ENCODE measurements at regions not wholly inside any gene's neighbourhood (a gene's known extent, or its start where the extent isn't known, plus 50 kb on each side); places are given as distances from the start of the nearest gene placed in this dataset.

DNA sequence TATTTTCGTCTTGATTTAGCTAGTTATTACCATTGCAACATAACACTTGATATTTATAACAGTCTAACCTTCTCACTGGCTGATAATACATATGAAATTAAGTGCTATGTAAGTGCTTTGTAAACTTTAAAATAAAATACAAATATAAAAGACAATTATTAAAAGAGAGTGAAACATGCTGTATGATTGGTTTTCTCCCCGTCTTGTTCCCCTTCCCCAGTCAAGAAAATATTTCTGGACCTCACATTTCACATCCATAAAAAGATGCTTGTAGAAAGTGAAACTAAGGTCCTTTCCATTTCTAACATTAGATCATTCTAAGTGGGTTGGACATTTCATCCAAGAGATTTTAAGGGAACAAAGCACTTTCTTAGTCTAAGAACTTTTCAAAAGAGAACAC is 310.2 kb upstream of the LRATD1 start:
- DNase-seq (ENCODE audit: low read depth, low spot score): no peak

DNA sequence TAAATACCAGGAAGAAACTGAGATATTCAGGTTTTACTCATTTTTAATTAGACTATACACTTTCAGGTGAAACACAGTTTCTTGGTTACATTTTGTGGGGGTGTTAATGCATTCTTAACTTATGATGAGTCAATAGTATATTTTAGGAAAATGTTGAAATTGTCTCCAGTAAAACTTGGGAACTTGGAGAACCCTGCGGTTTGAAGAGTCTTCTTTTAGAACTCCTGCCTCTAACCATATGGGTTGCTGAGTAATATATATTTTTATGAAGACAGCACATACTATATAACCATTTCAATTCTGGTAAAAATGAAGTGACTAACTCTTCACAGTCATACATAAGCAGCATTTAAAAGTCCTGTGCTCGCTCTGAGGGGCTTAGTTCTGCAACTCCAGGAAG is 308.2 kb upstream of the LRATD1 start:
- DNase-seq (ENCODE audit: low read depth, low spot score): no peak

DNA sequence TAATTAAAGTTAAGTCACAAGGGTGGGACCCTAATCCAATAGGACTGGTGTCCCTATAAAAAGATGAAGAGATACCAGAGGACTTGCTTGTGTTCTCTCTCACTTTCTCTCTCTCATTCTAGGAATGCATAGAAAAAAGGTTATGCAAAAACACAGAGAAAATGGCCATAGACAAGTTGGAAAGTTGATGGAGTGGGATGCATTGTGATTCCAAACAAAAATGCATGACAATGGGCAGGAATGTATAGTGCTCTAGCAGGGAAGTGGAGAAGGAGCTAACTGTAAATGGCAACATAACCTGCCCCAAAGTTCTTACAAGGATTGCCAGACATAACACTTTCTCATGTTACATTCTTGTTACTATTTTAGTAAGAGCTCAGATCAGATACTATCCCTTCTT is 301.6 kb upstream of the LRATD1 start:
- DNase-seq (ENCODE audit: low read depth, low spot score): no peak

DNA sequence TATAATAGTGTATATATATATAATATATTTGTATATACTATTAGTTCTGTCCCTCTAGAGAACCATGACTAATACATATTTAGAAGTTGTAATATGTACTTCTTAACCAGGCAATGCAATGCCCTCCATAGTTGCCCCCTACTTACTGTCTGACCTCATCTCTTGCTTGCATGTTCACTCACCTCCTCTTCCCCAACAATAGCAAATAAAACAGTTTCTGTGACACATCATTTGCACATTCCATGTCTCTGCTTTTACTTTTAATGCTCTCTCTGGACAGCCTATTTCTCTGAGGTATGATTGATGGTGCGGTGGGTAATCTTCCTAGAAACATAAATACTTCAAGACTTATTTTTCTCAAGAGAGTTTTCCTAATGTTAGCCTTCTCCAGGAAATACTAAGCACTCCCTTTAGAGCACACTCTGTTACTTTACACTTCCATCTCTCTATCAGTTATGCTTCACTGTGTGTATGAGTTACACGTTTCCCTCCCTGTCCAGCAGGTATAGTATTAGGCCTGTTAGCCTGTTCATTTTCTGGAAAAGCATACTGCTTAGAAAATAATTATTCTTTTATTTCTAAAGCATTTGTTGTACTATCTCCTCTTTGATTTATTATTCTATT is 295.6 kb upstream of the LRATD1 start:
- DNase-seq (ENCODE audit: low read depth, low spot score): no peak

DNA sequence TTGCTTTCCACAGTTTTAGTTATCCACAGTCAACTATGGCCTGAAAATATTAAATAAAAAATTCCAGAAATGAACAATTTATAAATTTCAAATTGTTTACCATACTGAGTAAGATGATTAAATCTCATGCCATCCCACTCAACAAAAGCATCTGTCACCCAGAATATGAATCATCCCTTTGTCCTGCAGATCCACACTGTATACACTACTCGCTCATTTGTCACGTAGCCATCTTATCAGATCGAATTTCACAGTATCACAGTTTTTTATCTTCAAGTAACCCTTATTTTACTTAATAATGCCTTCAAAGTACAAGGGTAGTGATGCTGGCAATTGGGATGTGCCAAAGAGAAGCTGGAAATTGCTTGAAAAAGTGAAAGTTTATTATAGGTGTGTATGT is 291.8 kb upstream of the LRATD1 start:
- DNase-seq (ENCODE audit: low read depth, low spot score): no peak

DNA sequence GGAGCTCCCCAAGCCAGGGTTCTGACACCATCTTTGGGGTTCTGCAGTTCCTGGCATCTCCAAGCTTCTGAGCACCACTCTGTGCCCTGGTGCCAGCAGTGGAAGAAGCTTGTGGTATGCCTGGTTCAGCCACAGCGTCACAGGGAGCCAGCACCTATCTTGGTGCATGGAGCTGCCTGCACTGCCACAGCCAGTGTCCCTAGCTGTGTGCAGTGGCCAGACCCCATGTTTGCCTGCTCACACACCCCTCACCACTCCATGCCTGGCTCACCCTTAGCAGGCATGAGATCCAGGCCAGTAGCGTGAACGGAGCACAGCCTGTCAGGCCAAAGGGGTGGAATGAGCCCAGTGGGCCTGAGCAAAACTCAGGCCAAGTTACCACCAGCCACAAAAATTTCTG is 290.2 kb upstream of the LRATD1 start:
- DNase-seq (ENCODE audit: low read depth, low spot score): no peak

DNA sequence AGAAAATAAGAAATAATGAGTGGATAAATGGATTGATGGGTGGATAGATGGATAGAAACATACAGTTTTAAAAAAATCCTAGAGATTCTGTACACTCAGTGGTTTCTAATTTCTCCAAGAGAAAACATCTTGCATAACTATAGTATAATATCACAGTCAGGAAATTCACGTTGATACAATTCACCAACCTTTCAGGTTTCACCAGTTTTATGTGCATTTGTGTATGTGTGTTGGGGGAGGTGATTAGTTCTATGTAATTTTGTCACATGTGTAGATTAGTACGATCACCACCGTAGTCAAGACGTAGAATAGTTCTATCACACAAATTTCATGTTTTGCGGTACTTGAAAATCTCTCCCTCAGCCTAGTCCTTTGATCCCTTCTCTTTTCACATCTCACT is 288.2 kb upstream of the LRATD1 start:
- DNase-seq (ENCODE audit: low read depth, low spot score): no peak

DNA sequence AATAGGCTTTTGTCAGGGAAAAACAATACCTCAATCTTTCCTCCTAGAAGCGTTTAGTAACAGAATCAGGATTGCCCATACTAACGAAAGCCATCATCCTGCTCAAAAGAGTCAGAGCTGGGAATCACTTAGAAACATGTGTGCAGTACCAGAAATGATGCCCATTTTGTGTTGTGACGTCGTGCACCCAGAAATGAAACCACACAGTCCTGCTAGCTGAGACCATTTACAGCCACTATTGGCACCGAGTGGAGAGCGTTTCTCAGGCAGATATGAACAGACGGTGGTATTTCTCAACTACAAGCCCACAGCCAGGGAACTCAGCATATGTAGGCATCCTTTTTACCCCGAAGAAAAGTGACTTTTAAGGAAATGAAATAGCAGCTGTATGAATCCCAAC is 284.3 kb upstream of the LRATD1 start:
- no peak for DNase-seq (ENCODE audit: low read depth, low spot score)

DNA sequence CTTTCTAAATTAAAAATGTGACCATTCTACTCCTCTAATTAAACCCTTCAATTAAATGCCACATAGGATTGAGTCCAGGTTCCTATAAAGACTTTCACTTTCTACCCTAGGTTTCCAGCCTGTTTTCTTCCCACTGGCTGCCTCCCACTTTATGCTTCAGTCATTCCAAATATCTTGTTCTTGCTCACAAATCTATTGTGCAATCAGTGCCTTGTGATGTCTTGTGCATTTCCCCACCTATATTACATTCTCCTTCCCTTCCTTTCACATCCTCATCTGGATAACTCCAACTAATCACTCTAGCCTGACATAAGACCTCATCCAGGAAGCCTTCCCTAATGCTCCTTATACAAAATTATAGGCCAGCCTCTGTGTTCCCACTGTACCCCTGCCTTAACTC is 281.7 kb upstream of the LRATD1 start:
- no peak for DNase-seq (ENCODE audit: low read depth, low spot score)

DNA sequence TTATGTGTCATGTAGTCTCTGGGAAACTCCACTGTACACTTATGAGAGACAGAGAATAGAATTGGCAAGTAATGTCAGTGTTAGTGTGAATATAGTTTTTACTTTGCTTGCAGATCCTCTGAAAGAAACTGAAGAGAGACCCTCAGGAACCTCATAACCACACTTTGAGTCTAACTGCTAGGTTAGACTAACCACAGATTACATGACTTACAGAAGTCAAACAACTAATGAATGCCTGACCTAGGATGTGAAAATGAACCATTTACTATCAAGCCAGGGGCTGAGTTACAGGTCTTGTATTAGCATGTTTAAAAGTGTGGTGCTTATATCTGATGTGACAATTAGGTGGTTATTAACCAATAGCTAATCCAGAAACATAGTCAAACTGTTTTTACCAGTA is 280.4 kb upstream of the LRATD1 start:
- no peak for DNase-seq (ENCODE audit: low read depth, low spot score)

DNA sequence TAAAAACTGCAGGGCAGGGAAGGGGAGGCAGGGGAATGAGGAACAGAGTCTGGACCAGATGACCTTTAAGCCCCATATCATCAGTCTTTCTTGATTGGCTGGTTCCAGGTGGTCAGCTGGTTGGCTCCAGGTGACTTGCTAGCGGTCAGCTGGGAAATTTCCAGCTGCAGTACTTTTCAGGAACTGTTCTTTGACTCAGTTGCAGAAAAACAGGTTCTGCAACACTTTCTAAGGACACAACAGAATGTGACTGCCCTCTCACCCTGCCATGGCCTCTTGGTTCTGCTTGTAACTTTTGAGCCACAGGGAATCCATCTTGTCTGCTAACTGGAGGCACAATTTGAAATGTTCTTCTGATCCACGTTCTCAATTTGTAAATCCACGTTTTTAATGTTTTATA is 278.3 kb upstream of the LRATD1 start:
- DNase-seq (ENCODE audit: low read depth, low spot score): no peak

DNA sequence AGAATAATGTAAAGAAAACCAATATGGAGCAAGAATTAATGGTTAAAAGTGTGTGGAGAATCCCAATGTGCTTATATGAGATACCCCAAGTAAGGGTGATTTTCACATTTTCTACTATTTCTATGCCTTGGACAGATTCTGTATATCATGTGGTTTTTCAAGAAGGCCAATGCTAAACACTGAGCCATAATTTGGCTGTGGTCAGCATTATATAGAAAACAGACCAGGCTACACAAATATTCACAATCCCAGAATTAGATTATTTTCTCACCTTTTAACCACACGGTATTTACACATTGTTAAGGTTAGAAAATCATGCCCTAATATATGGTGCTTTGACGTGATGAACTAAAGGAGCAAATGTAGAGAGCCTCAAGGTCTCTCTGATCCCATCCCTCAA is 277.4 kb upstream of the LRATD1 start:
- no peak for DNase-seq (ENCODE audit: low read depth, low spot score)

DNA sequence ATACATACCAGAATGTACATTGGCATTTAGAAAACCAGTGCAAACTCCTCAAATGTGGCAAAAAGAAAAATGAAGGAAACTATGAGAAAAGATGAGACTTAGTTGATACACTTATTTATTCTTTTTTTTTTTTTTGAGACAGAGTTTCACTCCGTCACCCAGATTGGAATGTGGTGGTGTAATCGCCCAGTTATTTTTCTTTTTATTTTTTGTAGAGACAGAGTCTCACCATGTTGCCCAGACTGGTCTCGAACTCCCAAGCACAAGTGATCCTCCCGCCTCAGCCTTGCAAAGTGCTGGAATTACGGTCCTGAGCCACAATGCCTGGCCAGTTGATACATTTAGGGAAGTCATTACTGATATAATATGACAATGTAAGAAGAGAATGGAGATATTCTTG is 274.2 kb upstream of the LRATD1 start:
- peak; percentile 23 for DNase-seq (ENCODE audit: low read depth, low spot score)

DNA sequence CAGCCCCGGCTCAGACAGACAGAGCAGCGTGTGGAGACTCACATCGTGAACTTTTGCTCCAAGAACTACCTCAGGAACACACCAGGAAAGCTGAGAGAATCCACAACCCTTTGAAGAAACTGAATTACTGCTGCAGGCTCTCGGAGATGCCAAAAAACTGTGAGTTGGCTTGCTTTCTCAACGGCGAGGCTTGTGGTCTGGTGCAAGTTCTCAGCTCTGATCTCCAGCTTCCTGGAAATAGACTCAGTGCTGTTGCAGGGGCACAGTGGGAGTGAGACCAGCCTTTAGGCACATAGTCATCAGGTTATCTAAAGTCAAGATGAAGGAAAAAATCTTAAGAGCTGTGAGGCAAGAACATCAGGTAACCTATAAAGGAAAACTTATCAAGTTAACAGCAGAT is 273.7 kb upstream of the LRATD1 start:
- DNase-seq (ENCODE audit: low read depth, low spot score): no peak

DNA sequence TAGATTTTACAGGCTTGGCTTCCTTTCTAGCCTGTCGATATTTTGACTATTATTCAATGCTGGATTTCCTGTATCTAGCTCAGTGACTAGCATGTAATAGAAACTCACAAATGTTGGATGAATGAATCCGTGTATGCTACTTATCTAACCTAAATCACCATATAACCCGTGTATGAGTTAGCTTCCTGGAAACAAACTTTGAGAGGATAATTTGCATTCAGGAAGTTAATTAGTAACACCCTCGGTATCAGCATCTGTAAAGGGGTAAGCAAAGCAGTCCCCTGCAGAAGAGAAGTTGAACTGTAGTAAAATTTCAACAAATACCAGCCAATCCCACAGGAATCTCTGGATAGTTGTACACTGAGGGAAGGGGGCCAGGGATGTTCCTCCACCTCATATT is 269.4 kb upstream of the LRATD1 start:
- DNase-seq (ENCODE audit: low read depth, low spot score): no peak

DNA sequence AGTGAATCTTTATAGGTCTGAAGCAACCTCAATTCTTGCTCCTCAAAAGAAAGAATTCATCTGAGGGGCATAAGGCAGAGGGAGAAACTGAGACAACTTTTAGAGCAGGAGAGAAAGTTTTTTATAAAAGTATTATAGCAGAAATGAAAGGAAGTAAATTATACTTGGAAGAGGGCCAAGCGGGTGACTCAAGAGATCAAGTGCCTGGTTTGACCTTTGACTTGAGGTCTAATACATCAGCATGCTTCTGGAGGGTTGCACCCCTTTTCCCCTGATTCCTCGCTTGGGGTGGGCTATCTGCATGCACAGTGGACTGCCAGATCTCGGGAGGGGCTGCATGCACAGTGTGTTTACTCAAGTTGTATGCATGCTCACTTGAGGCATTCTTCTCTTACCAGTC is 268.5 kb upstream of the LRATD1 start:
- no peak for DNase-seq (ENCODE audit: low read depth, low spot score)

DNA sequence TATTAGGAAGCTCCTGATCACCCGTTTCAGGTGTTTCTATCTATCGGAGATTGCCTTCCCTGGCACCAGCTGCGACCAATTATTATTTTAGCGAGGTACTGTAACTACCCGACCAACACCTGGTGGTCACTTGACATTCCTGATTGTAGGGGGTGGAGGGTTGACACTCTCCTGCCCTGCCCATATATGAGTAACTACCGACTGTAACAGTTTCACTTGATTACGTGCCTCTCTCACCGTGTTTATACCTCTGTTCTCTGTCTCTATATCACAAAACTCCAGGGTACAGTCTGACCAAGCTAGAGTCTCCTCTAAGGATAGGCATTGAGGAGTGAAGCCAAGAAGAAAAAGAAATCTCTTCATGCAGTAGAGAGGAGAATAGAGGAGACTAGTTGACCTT is 268.0 kb upstream of the LRATD1 start:
- no peak for DNase-seq (ENCODE audit: low read depth, low spot score)

DNA sequence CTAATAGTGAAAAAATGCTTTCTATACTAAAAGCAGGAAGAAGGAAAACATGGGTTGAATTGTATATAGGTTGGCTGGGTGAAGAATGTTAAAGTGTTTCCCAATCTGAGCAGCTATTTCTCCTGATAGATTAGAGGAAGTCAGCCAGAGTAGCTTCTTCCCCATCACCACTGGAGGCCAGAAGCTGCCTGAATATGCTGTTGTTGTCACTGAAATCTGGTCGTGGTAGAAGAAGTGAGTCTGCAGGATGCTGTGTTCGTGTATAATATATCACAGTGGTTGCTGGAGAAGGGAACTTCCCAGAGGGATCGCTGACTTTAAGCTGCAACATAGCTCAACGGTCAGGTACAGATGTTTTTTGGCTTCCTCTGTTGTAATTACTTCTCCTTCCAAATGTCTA is 247.5 kb upstream of the LRATD1 start:
- DNase-seq (ENCODE audit: low read depth, low spot score): no peak

DNA sequence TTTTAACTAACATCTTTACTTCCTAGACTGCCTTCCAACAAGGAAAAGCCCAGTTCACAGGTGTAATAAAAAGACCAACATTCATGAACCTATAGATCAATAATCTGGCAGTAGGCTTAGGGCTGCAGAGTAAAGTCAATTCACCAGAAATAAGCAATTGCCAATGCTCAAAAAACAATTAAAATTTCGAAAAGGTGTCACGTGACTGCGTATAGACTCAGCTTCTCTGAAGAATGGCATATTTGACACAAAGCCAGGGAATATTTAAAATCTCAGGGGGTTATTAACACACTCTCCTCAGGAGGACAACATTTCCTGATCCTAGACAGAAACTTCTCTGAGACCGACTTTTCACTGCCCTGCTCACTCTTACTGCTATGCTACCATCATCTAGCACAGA is 245.2 kb upstream of the LRATD1 start:
- DNase-seq (ENCODE audit: low read depth, low spot score): no peak

DNA sequence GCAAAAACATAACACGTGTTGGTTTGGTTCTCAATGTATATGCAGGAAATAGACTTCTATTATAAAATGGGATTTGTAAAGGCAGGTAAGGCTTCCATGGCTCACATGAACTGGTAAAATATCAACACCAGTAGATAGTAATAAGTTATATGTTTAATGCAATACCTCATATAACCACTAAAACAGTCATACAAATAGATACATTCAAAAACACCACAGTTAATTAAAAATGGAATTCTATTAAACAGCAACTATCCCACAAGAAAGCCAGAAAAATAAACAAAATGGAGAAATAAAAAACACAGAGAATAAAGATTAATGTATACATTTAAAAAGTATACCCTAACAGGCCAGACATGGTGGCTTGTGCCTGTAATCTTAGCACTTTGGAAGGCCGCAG is 243.8 kb upstream of the LRATD1 start:
- no peak for DNase-seq (ENCODE audit: low read depth, low spot score)

DNA sequence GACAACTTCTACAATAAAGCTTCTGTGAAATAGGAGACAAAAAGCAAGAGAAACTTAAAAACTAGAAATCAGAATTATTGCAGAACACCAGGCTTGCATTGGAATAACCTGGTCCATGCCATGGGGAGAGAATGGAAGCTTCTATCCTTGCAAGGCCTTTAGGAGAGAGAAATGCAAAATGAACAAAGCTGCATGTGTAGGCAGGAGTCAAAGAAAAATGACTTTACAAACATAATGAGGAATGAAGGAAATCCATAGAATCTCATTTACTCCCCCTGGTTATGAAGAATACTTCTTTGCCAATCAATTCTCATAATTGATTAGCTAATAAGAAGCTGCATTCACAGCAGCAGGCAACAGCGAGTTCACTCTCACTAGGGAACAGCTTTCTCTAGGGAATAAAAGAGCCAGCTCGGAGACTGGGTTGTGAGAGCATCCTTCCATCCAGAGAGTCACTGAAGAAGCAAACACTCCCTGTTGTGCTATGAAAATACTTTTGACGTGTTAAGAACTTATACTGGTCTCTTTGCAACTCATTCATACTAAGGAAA is 235.9 kb upstream of the LRATD1 start:
- DNase-seq (ENCODE audit: low read depth, low spot score): no peak

DNA sequence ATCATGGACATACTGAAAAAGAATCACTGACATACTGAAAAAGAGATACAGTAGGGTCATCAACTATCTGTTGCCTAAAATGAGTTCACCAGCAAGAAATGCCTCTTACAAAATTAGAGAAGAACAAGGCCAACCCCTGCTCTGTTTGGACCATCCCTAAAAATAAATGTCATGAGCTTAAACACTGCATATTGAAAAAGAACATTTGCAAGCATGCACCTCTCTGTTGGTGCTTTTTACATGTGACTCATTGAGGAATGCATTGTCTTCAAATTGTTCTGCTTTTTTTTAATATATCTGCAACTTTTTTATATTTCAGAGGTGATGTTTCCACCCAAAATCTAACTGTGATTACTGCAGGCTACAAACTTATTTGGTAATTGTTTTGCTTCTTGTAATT is 233.9 kb upstream of the LRATD1 start:
- no peak for DNase-seq (ENCODE audit: low read depth, low spot score)

DNA sequence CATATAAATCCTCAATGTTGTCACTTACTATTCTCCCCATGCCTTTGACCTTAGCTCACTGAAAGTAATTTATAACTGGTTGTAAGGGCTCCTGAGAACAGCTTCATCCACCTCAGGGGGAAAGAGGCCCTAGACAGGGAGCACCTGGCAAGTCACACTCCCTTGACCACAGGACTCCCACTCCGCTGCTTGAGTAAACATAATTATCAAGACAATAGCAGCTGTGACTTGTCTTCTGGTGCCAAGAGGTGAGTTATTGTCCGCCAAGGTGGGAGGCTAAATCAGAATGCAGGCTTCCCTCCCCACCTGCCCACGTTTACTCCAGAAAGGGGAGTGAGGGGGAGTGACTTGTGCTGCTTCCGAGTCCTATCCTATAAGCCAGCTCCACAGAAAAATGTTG is 230.6 kb upstream of the LRATD1 start:
- peak; percentile 7 for DNase-seq (ENCODE audit: low read depth, low spot score)

DNA sequence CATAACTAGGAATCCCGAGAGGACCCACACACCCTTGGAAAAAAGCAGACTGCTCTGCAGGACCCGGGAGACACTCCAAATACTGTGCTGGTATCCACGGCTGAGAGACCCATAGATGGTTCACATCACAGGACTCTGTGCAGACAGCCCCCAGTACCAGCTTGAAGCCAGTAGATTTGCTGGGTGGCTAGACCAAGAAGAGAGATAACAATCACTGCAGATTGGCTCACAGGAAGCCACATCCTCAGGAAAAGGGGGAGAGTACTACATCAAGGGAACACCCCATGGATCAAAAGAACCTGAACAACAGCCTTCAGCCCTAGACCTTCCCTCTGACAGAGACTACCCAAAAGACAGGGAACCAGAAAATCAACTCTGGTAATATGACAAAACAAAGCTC is 223.8 kb upstream of the LRATD1 start:
- DNase-seq (ENCODE audit: low read depth, low spot score): no peak

All from astrocyte of the hippocampus (primary cell).